HG03520 (cell line): ENCODE measurements at regions not wholly inside any gene's neighbourhood (a gene's known extent, or its start where the extent isn't known, plus 50 kb on each side); places are given as distances from the start of the nearest gene placed in this dataset.

Experiments
- ATAC-seq: cut with Tn5 transposase; IDR thresholded peaks from one replicate; pipeline ENCODE4 v1.9.1; 2021; ENCODE audit warnings: mild to moderate bottlenecking, moderate library complexity; ENCODE audit not compliant: unreplicated experiment

DNA sequence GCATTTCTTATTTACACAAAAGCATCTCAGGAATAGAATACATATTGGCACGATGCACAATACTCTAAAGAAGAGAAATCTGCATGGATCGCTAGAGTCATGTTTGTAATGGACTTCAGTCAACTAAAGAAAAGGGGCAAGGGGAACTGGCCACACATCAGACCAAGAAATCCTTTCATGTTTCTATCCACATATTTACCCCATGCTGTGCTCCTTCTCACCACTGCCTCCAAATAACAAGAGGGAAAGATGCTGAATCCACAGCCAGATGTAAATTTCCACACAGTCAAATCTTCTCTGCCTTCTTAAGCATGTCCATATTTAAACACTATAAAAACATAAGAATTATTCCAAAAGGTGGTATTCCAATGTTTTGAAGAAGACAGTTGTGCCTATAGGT is 67.6 kb downstream of the COX18 start:
- ATAC-seq = no peak

DNA sequence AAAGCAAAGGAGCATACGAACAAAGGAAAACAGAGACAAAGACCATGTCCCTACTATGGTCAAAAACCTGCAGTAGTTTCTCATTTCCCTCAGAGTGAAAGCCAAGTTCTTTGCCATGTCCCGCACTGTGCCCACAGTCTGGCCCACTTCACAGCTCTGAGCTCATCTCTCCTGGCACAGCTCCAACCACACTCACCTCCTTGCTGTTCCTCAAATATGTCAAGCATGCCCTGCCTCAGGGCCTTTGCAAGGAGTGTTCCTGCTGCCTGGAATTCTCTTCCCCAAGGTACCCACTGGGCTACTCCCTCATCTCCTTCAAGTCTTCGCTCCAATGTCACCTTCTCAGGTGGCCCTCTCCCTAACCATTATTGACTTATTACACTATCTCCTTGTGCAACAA is 72.1 kb downstream of the COX18 start:
- no peak for ATAC-seq

DNA sequence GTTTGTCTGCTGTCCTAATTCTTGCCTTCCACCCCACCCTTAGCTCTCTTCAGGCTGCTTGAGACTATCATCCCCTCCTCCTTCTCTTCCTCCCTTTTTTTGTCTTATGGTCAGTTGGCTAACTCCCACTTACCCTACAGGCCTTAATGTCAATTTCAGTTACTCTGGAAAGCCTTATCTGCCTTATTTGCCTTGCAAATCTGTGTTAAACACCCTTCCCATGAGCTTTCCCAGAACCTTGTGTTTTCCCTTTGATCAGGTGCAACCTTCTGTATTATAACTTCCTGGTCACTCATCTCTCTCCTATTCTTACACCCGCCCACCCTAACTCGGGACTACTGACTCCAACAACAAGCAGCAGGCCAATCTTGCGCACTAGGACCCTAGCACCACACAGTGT is 74.8 kb downstream of the COX18 start:
- no peak for ATAC-seq

- no peak for ATAC-seq
Measured at GRCh38 chr4:72993876-72994275, 75.6 kb downstream of the COX18 start.

- no peak for ATAC-seq
Measured at GRCh38 chr4:72991873-72992272, 77.6 kb downstream of the COX18 start.

DNA sequence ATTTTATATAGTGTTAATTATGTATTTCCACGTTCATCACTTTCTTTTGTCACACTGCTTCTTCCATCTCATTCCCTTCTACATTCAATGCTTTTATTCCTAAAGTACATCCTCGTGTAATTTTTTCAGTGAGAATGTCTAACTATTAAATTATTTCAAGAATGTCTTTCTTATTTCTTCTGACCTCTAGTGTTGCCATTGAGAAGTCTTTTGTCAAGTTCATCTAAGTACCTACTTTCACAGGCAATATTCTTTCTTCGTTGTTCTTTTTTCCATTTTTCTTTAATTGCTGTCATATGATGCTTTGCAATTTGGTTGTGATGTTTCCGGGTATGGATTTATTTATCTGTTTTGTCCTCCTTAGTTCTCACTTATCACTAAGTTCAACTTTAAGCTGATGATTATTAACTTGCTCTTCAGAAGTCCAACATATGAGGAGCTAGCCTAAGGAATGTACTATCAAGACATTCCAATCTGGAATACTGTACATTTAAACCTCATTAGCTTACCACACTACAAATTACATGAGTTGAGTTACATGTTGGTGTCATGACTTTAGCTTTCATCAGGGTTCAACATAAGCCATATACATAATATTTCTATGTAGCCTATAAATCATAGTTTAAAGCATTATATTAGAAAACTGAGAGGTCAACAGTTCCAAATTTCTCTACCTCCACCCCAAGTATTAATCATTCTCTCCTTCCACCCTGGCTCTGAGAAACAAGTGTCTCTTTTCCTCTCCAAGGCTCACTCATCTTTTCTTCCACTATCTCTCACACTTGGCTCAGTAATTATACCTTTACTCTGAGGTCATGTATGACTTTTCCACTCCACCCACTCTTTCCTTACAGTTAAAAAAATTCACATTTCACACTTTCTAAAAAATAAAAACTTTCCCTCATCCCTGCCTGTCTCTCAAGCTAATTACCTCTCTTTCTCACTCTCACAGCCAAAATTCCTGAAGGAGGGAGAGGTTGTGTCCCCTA is 81.5 kb downstream of the COX18 start:
- no peak for ATAC-seq

DNA sequence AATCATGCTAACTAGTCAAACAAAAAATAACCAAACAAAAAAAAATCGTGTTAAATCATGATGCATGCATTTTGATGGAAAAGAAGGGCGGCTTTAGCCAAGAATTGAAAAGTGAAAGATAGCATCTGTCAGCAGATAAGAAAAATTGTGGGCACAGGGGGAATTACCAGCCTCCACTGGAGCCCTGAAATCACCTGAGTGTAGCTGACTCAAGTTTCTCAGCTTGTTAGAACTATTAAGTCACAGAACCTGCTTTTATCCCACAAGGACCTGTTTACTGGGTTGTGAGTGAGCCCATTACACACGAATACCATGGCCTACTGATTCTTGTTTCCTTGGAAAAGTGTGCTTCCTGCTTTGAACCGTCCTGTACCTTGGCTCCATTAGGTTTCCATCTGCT is 85.2 kb downstream of the COX18 start:
- ATAC-seq = no peak

GRCh38 chr4:72983709-72984108 is 85.8 kb downstream of the COX18 start:
- ATAC-seq = no peak

- no peak for ATAC-seq
Measured at GRCh38 chr4:72977936-72978485, 91.5 kb downstream of the COX18 start.

DNA sequence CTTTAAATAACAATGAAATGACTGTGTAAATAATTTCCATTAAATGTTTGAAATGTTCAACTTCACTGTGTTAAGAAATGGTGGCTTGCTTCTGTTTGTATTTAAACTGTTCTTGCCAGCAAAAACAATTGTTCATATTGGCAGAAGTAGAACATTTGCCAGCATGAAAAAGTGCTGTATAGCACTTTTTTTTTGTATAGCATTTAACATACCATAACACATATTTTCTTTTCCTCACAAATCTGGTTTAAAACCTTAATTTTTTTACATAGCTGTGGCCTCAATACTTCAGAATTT is 94.1 kb downstream of the COX18 start:
- ATAC-seq = no peak

- no peak for ATAC-seq
Measured at GRCh38 chr4:72974694-72975487, 94.6 kb downstream of the COX18 start.

GRCh38 chr4:72971572-72971971 is 97.9 kb downstream of the COX18 start:
- ATAC-seq = no peak

DNA sequence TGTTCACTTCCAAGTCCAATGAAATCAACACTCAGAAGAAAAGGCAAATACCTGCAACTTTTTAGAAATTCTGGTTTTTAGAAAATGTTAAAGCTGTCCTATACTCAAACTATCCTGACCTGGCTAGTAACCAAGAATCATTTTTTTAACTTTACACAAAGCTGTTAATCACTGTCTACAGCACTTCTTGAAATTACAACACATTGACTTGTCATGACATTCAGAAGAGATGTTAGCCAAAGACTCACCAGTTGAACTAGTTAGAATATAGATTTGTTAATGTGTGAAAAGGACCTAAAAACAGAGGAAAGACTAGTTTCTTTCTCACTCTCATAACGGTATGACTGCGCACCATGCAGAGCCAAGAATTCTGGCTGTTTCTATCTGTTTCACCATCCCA is 98.8 kb downstream of the COX18 start:
- no peak for ATAC-seq

- ATAC-seq = no peak
Measured at GRCh38 chr4:72969976-72970375, 99.5 kb downstream of the COX18 start.

GRCh38 chr4:72966652-72967051 is 102.9 kb downstream of the COX18 start:
- ATAC-seq = peak; percentile 57

DNA sequence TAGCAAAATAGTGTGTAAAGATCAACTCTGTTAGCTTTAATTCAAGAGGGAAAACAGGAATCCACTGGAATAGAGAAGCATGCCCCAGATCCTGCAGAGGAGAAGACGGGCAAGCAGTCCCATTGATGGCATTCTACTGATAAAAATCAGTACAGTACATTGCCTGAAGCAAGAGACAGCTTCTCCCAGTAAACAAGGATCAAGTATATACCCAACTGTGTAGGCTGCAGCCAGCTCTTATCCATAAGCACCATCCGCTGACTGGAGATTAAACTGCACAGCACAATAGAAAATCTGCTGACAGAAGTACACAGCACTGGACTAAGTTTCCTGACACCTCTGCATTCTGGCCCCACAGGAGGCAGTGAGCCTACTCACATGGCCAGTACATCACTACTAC is 110.1 kb downstream of the COX18 start:
- no peak for ATAC-seq

DNA sequence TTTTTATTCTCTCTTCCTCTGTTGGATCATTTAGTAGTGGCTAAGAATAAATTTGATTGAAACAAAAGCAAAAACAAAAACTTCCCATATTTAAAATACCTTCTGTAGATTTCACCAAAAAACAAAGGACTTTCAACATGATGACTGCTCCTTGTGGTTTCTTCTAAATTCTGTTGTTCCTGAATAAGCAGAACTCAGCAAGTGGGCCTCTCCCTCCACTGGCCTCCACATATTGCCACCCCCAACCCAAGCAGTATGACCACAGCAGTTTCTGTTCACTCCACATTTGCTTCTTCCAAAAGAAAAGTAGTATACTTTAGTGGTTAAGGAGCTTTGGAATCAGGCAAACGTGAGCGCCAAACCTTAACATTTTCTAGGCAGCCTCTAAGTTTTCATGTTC is 114.7 kb downstream of the COX18 start:
- ATAC-seq = no peak

- ATAC-seq = no peak
Measured at GRCh38 chr4:72953571-72953970, 115.9 kb downstream of the COX18 start.

GRCh38 chr4:72951628-72952027 is 117.9 kb downstream of the COX18 start:
- no peak for ATAC-seq

- no peak for ATAC-seq
Measured at GRCh38 chr4:72951147-72951546, 118.4 kb downstream of the COX18 start.

GRCh38 chr4:72948080-72948479 is 121.4 kb downstream of the COX18 start:
- no peak for ATAC-seq
